Stomach (tissue), 8 donors: ENCODE measurements at regions not wholly inside any gene's neighbourhood (a gene's known extent, or its start where the extent isn't known, plus 50 kb on each side); places are given as distances from the start of the nearest gene placed in this dataset.

ENCODE experiments used
- DNase-seq, 2 donors: peaks; one replicate each; pipeline versions ENCODE4 v3.0.0 to v3.0.0-alpha.2; 2013 to 2019
- H3K27ac ChIP-seq, 5 donors: fragments of 200-600 bp in 4 of 5; sonication (generic) in 4 of 5; one replicate each; pipeline ENCODE4 v1.5.1; 2013 to 2019; ENCODE audit warnings: mild to moderate bottlenecking in 1 of 5, moderate library complexity in 1 of 5
- H3K27me3 ChIP-seq, 3 donors: fragments of 200-600 bp; sonication (generic); one replicate each; pipeline ENCODE4 v1.5.1; 2017 to 2019; ENCODE audit warnings: mixed run types in 1 of 3
- H3K36me3 ChIP-seq, 4 donors: fragments of 200-600 bp; sonication (generic); 1 replicate in 3 of 4; 2 replicates in 1 of 4; pipeline ENCODE4 v1.5.1; 2016 to 2019
- H3K4me1 ChIP-seq, 4 donors: fragments of 200-600 bp; sonication (generic); one replicate each; pipeline ENCODE4 v1.5.1; 2016 to 2019
- H3K4me3 ChIP-seq, 4 donors: fragments of 200-600 bp; sonication (generic) in 3 of 4; one replicate each; pipeline ENCODE4 v1.5.1; 2016 to 2019; ENCODE audit warnings: mild to moderate bottlenecking in 1 of 4
- H3K9me3 ChIP-seq, 4 donors: fragments of 200-600 bp; sonication (generic); one replicate each; pipeline ENCODE4 v1.5.1; 2016 to 2019
- CTCF ChIP-seq, 7 experiments: fragments of 450-650 bp in 4 of 7; fragments of 200-600 bp in 3 of 7; sonication (generic) in 3 of 7; IDR thresholded peaks; one replicate each; pipeline ENCODE4 v1.5.1; 2016 to 2019; ENCODE audit warnings: antibody characterized with exemption in 7 of 7, control low read depth in 2 of 7, mild to moderate bottlenecking in 1 of 7
- EP300 ChIP-seq: sonication (generic); formaldehyde crosslinking; IDR thresholded peaks from one replicate; pipeline ENCODE4 v1.6.1; 2017; ENCODE audit warnings: antibody characterized with exemption
- POLR2A ChIP-seq, 4 donors: fragments of 450-650 bp; IDR thresholded peaks; one replicate each; pipeline ENCODE4 v1.6.1; 2016; ENCODE audit warnings: antibody characterized with exemption in 4 of 4, control low read depth in 2 of 4, mild to moderate bottlenecking in 1 of 4, moderate library complexity in 1 of 4
- POLR2AphosphoS5 ChIP-seq, 3 donors: sonication (generic); formaldehyde crosslinking; IDR thresholded peaks; one replicate each; pipeline ENCODE4 v1.6.1; 2016; ENCODE audit warnings: antibody characterized with exemption in 3 of 3
- WGBS, 5 donors: extraction: QIAGEN DNeasy Blood & Tissue Kit in 3 of 5; methylation state at CpG; one replicate each; pipeline versions ENCODE4 v1.1.5 to v1.1.7; 2013 to 2018; 5-methylcytosine and 5-hydroxymethylcytosine counted together
- intact Hi-C: fragments of 100-400 bp; cut with DNase I; formaldehyde crosslinking; loops from one replicate; pipeline ENCODE4 v1.15.1; 2023; ENCODE audit warnings: low total_unique reads
- donor health status: healthy with polysubstance abuse.
- donor health status: Bipolar disorder and iron deficiency.
- donor health status: healthy.

- TF ChIP-seq CTCF (IDR thresholded peaks at IDR 0.05) (no peak), POLR2A (IDR thresholded peaks at IDR 0.05) (no peak), EP300 (no peak), POLR2AphosphoS5 (IDR thresholded peaks at IDR 0.05) (no peak)
- WGBS, 5 donors, result 83 to 90% (median 87%) methylated on average over 4 of the region's 4 CpGs
- no peak for DNase-seq
- Histone ChIP-seq H3K27me3 (no peaks in the 10 kb centered on the region), H3K4me3 (no peak overlapping the region), H3K4me1 (no peaks in the 10 kb centered on the region), H3K9me3 (peaks cover 0 to 13% (median 2%) of the 10 kb centered on the region in 4 donors), H3K27ac (no peak overlapping the region), H3K36me3 (no peaks in the 10 kb centered on the region)
- intact Hi-C loops, result no loop called here
These were observed 861.2 kb upstream of the EYS start for GRCh38 chr6:66568271-66568670.

- peaks cover 0 to 12% (median 5%) of the 10 kb centered on the region in 4 donors for H3K9me3 ChIP-seq
- H3K27me3 ChIP-seq, result no peaks in the 10 kb centered on the region
- 91 to 97% (median 94%) methylated on average over 6 of the region's 6 CpGs for WGBS, 5 donors
- H3K36me3 ChIP-seq, result no peaks in the 10 kb centered on the region
- no peak overlapping the region for H3K4me3 ChIP-seq
- TF ChIP-seq EP300 (no peak), CTCF (IDR thresholded peaks at IDR 0.05) (no peak), POLR2AphosphoS5 (IDR thresholded peaks at IDR 0.05) (no peak), POLR2A (IDR thresholded peaks at IDR 0.05) (no peak)
- intact Hi-C loops, result no loop called here
- no peaks in the 10 kb centered on the region for H3K4me1 ChIP-seq
- no peak overlapping the region for H3K27ac ChIP-seq
- DNase-seq, result no peak
These were observed 854.5 kb upstream of the EYS start for GRCh38 chr6:66561479-66561878.

- Histone ChIP-seq H3K4me3 (no peak overlapping the region), H3K4me1 (no peaks in the 10 kb centered on the region), H3K27me3 (no peaks in the 10 kb centered on the region), H3K36me3 (no peaks in the 10 kb centered on the region), H3K27ac (no peak overlapping the region), H3K9me3 (peaks cover 0 to 33% (median 13%) of the 10 kb centered on the region in 4 donors)
- intact Hi-C loops, result no loop called here
- TF ChIP-seq EP300 (no peak), POLR2A (IDR thresholded peaks at IDR 0.05) (no peak), POLR2AphosphoS5 (IDR thresholded peaks at IDR 0.05) (no peak), CTCF (IDR thresholded peaks at IDR 0.05) (no peak)
- no peak for DNase-seq
These were observed 851.2 kb upstream of the EYS start for GRCh38 chr6:66558189-66558588.

- intact Hi-C loops, result no loop called here
- H3K4me3 ChIP-seq, result no peak overlapping the region
- no peaks in the 10 kb centered on the region for H3K27me3 ChIP-seq
- WGBS, 5 donors, result 68 to 86% (median 75%) methylated on average over 1 of the region's 1 CpG
- TF ChIP-seq POLR2AphosphoS5 (IDR thresholded peaks at IDR 0.05) (no peak), EP300 (no peak), POLR2A (IDR thresholded peaks at IDR 0.05) (no peak), CTCF (IDR thresholded peaks at IDR 0.05) (no peak)
- no peaks in the 10 kb centered on the region for H3K4me1 ChIP-seq
- H3K9me3 ChIP-seq, result peaks cover 0 to 33% (median 14%) of the 10 kb centered on the region in 4 donors
- H3K36me3 ChIP-seq, result no peaks in the 10 kb centered on the region
- H3K27ac ChIP-seq, result no peak overlapping the region
- no peak for DNase-seq
These were observed 849.9 kb upstream of the EYS start for GRCh38 chr6:66556936-66557335.
